Inflammatory macrophage treated with lipopolysaccharide for 4 hours (primary cell): ENCODE measurements at regions not wholly inside any gene's neighbourhood (a gene's known extent, or its start where the extent isn't known, plus 50 kb on each side); places are given as distances from the start of the nearest gene placed in this dataset.

Experiments used
- DNase-seq: peaks from one replicate; pipeline ENCODE4 v3.0.0-alpha.2; 2020

DNA sequence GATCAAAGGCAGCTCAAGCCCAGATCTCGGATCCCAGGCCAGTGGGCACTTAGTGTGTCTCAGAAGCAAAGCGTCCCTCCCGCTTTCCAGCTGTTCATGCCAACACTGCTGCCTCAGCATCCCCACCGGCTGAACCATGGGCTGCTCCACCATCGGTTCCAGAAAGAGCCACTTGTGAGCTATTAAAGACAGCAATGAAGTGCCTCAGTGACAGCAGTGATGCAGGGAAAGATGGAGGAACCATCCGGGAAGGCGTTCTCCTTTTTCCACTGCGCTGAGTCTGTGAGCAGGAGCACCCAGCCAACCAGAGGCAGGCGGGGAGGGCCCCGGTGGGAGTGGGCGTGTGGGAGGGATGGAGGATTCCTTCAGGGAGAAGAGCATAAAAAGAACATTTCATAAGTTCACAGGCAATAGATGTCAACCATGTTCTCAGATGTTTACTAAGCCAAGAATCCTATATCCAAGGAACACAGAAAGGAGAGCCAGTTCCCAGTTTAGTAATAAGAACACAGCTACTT lies 96.2 kb upstream of the MKI67 start:
- no peak for DNase-seq

DNA sequence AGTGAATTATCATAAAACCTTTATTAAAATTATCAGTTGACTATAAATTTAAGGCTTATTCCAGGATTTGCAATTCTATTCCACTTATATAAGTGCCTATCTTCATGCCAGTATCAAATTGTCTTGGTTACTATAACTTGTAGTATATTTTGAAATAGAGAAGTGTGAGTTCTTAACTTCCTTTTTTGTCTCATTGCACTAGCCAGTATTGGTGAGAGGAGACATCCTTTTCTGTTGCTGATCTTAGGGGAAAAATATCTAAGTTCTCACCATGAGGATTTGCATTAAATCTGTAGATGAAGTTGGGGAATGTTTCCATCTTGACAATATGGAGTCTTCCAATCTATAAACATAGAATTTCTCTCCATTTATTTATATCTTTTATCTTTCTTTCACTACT lies 104.2 kb upstream of the MKI67 start:
- DNase-seq, result peak; percentile 30

DNA sequence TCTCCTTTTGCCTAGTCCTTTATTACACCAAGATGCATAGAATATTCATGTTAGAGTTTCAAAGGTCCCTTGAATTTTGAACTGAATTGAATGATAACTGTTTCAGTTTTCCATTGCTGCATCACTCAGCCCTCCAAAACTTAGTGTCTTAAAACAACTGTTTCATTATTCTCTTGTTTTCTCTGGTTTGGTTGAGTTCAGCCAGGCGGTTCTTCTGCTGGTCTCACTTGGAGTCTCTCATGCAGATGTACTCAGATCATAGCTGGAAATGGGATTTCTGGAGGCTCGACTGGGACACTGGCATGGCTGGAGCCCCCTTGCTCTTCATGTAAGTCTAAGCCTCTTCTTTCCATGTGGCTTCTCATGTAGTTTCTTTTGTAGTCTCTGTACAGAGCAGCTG lies 107.2 kb upstream of the MKI67 start:
- DNase-seq, result no peak

DNA sequence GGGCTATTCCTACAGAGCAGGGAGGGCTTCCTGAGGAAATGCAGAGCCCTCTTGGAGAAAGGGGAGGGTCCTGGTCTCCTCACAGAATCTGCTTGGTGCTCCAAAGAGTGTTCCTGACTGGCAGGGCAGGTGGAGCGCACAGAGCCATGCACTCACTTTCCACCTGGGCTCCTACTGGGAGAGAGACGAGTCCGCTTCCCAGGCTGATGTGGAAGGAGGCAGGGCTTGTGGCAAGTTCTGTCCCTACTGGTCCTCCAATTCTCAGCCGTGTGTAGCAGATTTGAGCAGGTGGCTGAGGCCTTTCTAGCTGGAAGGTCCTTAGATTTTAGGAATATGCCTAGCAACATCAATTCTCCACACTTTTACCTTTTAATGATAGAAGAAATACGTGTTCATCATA lies 111.5 kb upstream of the MKI67 start:
- DNase-seq, result no peak

DNA sequence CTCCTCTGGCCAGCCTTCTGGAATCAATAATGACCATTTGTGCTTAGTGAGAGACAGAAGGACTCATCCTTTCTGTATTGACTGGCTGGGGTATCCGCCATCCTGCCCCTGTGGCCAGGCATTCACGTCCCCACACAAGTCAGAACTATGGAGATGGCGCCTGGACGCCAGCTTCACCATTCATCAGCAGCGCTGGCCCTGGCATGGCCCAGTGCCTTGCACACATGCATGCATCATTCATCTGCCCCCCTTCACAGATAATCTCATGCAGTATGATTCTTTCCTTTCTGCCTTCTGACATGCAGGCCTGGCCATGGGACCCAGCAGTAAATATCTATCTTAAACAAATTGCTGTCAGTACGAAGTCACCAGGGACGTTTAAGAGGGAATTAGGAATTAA lies 114.8 kb upstream of the MKI67 start:
- no peak for DNase-seq

DNA sequence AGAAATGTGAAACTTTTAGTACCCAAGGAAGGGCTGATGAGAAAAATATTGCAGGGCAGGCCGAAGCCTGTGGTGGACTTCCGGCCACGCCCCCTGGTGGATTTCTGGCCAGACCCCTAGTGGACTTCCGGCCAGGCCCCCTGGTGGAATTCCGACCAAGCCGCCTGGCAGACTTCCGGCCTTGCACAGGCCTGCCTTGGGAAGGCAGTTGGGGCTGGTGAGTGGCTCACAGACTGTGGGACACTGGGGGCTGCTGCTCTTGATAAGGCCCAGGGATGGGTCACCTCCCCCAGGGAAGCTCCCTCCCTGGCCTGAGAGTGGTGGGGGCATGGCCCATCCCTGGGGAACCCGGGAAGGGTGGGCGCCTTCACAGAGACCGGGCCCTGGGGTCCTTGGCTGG lies 116.4 kb upstream of the MKI67 start:
- no peak for DNase-seq

DNA sequence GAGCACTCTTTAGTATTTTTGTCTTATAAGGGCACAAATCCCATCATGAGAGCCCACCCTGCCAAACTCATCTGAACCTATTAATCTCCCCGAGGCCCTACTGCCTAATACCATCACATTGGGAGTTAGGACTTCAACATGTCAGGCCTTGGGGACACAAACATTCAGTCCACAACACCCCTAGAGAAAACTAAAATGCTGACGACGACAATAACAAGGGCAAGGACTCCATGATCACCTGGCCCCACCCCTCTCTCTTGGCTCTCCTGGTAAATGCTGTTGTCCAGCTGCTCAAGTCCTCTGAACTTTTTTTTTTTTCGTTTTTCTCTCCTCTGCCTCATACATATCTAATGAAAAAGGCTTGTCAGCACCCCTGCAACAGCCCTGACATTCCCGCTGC lies 118.8 kb upstream of the MKI67 start:
- no peak for DNase-seq

DNA sequence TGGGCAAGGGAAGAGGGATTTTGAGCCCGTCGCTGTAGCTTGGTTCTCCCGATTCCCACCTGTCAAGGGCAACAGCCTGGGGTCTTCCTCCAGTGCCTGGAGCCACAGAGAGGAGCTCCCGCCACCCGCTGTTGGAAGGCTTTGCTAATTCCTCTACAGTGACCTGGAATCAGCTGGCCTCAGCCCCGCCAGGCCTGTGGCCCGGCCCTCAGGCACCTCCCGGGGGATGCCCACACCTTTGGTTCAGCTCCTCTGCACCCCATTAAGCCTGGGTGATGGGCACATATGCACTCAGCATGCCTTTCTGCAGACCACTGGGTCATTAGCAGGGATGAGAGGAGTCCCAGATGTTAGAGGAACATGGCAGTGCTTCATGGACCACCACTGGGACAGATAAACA lies 121.4 kb upstream of the MKI67 start:
- no peak for DNase-seq

DNA sequence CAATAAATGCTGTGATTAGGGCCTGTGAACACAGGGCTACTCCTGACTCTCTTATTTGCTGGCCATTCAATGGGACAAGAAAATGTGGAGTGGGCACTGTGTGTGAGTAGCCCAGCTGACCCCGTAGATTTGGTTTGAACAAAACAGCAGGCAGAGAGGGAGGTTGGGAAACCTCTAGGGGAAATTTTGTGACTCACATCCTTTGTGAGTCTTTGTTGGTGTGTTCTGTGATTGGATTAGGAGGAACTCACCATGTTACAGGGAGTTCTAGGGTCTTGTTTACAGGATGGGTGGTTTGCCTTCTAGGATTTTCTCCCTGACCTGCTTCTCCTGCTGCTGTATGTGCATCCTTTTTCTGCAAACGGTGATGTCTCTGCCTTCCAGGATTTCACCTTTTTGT lies 128.3 kb upstream of the MKI67 start:
- peak; percentile 40 for DNase-seq

DNA sequence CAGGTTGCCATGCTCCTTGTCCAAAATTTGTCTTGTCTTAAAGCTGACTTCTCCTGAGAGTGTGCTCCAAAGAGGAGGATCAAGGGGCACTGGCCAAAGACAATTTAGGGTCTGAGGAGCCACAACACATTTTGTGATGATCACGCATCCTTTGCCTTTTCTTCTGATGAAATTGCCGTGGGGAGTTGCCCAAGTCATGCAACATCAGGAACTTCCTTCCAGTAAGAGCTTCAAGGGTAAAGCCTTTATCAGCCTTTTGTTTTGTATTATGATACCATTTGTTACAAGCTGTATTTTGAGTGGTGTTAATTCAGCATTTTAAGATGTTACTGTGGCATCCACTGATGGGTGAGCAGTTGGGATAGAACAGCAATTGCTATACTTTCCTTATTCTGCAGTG lies 131.2 kb upstream of the MKI67 start:
- DNase-seq, result peak; percentile 63

DNA sequence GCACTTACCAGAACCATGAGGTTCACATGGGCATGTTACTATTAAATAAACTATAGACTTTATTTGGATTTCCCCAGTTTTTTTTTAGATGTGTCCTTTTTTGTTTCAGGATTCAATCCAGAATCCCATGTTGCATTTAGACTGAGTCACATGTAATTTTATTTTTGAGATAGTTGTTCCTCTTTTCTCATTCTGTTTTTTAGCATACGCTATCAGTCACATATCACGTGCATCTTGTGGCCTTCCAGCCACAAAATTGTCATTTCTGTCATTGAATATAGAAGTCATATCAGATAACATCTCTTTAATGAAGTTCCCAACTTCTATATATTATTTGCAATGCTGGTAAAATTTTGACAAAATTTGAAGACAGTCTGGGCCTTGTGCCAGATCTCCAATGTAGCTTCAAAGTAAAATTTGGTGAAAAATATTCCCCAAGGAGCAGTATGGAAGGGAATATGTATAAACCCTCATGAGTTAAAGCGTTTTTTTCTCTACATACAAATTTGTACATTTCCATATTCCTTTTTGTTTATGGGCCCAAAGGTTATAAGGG lies 132.3 kb upstream of the MKI67 start:
- peak; percentile 48 for DNase-seq

DNA sequence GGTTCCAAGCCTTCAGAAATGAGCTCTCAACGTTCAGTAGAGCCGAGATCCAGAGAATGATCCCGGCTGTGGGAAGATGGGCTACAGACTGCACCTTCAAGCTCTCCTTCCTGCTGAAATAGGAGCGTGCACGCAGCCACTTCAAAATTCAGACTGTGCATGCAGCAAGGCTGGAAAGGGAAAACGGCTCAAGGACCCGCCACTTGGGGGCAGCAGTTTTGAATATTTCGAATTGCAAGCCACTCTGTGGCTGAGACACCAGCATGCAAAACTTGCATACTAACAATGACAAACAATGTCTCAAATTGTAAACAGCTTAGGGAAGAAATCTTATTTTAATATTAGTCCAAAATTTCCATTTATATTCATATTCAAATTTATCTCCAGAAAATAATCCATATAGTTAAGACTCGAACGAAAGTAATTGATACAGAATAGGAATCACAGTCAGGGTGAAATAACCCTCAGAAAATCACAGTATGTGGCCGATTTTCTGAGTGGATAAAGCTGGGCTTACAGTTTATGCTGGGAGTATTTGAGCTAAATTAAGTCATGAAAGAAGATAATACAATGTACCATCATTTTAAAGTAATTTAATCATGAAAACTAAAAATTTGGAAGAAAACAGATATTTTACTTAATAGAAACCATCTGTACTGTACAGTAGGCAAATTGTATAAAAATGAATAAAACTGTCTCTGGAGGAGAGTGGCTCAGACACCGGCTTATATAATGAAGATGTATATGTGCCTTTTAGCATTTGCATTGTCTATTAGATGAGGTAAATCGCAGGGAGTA lies 137.9 kb upstream of the MKI67 start:
- DNase-seq, result peak; percentile 38

DNA sequence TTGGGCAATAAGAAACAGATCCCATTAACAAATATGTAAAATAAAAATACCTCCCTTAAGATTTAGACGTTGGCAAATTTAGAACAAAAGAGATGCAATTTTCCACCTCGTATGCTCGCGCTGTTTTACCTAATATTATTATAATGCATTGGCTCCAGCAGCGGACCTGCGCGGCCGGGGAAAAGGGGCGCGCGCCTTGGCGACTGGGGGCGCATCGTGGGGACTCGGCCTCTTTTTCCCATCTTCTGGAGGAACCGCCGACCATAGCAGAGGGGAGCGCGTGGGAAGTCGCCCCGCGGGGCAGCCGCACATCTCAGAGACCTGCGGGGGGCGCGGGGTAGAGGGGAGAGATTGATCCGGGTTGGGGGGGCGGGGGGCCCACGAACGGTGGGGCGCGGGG lies 139.4 kb upstream of the MKI67 start:
- no peak for DNase-seq

DNA sequence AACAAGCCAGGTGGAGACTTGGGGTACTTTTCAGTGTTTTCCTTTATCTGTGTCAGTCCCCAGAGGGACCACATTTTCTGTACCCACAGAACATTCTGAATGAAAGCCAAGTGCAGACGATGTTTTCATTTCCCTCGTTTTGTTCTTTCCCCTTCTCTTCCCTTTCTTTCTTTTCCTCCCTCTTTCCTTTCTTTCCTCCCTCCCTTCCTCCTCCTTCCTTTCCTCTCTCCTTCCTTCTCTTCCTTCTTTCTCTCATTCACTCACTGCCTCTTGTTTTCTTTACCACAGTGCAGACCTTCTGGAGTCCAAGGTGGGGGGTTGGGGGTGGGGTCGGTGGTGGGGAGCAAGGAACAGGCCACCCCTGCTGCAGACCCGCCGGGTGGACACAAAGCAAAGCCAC lies 141.4 kb upstream of the MKI67 start:
- no peak for DNase-seq

DNA sequence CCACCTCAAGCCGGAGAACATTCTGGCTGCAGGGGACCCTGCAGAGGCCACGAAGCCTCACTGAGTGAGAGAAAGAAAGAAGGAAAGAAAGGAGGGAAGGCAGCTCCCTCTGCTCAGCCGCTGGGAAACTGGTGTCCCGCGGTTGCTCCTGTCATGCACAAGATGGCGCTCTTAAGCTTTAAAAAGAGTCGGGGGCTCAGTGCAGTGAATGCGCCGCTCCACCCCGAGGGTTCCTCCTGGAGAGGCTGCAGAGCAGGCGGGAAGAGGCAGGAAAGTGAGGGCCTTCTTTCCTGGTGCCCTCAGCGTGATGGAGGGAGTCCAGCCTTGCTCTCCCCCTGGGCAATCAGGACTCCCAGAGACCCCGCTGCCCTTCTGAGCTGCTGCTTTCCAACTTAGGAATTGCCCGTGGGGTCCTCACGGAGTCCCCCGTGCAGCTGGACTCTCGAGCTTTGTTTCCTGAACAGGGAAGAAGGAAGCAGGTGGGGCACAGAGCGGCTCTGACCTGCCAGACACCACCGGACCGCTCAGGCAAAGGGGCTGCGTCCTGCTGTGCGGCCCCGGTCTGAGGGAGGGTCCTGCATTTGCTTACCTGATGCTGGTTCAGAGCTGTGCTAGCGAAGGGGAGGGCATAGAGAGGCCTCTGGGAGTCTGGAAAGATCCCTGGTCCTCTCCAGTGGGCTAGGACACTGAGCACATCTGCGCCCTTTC lies 141.9 kb upstream of the MKI67 start:
- DNase-seq, result peak; percentile 5

DNA sequence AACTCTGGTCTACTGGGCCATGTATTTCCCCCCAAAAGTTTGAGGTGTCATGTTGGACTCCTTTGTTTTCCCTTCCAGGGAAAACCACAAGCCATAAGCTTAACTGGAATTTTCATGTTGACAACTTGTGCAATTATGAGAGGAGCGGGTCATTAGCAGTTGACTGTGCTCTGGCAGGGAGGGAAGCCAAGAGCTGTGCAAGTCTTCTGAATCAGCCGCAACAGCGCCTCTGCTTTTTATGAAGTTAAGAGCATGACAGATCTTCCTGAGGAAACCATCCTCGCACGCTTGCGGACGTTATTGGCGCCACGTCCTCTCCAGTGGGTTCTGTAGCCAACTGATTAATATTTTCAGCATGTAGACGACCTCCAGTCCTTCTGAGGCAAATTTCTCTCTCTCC lies 148.7 kb upstream of the MKI67 start:
- DNase-seq, result peak; percentile 1

DNA sequence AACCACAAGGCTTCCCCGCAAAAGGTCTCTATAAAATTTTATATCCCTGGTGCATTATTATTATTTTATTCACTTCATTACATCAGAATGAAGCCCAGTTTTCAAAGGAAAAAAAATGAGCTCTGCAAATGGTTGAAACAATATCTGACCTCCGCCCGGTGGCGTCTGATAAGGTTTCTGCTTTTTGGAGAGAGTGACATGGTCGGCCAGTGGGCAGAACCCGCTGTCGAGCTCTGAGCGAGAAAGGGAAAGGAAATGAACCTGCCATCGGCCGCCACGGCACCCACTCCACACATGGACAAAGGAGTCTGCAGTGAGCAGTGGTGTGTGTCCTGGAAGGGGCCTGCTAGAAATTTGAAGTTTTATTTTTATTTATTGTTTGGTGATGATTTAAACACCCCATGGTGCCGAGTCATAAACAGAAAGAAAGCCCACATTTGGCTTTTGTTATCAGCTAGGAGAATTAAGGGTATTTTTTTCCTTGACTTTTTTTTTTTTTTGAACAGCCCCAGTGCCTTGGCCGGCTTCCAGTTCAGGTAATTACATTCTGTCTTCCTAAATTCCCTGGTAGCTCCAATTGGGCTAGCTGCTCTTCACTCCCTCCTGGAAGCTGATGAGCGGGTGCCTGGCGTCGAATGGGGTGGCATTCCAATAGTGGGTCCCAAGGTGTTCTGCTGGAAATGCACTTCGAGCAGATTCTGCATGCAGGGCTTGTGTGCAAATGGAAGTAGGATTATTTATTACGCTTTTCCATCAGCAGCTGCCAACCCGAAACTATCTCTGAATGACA lies 149.4 kb upstream of the MKI67 start:
- DNase-seq, result peak; percentile 3

DNA sequence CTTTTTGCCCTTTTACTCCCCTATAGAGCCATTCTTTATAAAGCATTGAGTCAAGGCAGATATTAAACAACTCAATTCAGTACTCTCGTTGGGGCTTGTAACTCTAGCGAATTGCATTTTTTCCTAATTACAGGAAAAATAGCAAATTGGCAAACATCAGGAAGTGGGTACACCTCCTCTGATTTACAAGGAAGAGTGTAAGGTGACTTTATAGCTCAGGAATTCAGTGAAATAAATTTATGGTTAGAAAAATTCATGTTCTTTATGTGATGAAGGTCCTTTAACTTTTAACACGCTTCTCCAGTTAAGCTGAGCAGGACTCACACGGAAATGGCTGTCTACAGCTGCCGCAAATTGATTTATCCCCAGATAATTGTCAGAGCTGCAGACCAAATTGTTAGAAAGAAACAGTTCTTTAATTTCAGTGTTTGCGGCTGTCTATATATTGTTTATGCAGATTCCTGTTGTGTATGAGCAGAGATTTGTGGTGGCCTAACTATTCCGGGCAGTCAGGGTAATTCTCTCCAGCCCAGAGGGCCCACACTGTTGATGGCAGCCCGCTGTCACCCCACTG lies 151.1 kb upstream of the MKI67 start:
- no peak for DNase-seq

DNA sequence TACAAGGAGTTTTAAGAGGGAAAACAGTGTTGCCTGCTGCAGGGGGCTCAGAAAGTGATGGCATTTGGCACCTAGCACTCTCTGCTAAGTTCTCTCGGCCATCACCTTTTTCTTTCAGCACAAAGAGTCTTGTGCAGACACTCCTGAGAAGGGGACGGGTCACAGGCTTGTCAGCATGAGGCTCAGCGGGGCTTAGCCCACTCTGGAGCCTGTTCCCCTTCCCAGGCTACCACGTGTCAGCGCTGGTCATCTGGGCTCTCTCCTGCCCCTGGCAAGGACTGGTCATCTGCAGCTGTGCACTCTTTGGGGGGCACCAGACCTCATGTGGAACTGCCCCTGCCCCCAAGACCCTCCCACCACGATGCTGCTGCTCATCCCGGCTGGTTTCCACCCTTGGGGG lies 152.1 kb upstream of the MKI67 start:
- DNase-seq, result no peak

DNA sequence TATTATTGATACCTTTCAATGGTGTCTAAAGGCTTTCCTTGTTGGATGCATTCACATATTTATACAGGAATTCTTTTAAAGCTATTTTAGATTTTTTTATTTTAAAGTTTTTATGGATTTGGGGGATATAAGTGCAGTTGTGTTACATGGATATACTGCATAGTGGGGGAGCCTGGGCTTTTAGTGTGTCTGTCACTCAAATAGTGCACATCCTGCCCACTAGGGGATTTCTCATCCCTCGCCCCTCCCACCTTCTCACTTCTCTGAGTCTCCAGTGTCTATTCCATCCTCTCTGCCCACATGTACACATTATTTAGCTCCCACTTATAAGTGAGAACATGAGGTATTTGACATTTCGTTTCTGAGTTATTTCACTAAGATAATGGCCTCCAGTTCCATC lies 154.0 kb upstream of the MKI67 start:
- no peak for DNase-seq

DNA sequence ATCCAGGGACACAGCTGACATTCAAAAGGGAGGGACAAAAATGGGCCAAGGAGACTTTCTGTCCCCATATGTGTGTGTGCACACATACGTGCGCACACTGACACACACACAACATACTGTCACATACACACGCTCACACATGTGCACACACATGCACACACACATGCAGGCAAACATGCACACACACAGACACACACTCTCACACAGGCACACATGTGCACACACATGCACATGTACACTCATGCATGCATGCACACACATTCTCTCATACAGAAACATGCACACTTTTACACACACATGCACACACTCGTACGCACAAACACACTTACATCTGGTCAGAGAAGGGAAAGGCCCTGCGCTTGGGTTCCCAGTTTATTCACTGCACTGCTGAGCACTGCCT lies 155.1 kb upstream of the MKI67 start:
- no peak for DNase-seq

DNA sequence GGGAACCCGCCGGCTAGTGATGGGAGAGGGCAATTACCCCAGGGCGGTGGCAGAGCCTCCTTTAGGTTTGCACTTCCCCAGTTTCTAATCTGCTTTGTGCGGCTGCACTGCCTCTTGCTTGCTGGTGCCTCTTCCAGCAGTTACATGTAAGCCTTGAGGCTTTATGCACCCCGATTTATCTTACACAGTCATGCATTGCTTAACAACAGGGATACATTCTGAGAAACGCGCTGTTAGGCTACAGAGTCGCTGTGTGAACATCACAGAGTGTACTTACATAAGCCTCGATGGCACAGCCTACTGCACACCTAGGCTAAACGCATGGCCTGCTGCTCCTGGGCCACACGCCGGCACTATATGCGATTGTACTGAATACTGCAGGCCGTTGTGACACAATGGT lies 155.6 kb upstream of the MKI67 start:
- no peak for DNase-seq

DNA sequence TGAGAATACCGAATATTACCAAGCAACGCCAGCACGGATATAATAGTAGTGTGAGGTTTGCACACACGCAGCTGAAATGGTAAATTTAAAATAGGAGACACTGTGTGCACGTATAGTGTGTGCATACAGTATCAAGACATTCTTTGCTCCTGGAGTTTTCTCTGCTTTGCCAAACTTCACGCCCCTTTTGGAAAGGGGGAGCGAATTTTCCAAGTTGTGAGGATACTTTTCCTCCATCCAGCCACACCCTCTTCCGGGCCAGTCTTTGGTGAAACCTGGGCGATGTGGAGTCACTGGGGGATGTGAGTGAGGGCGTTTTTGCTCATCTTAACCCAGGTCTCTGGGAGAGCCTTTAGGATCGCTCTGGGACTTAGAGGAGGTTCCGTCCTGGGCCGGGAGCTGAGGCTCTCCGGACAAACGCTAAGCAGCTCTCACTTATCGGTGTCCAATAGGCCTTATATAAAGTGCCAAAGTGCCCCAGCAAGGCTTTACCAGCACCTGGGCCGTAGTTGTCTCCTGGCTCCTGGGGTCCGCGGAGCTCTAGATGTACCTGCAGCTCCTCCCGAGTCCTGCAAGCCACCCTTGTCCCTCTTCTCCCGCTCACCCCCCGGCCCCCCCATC lies 160.0 kb upstream of the MKI67 start:
- DNase-seq, result no peak
